GM19463 (cell line): ENCODE measurements at regions not wholly inside any gene's neighbourhood (a gene's known extent, or its start where the extent isn't known, plus 50 kb on each side); places are given as distances from the start of the nearest gene placed in this dataset.
"Not testable (repeated sequence)": the region's sequence is repeated elsewhere in the genome, so short reads cannot be mapped to it uniquely, and the experiment has no call there.

Source experiments
- ATAC-seq: cut with Tn5 transposase; IDR thresholded peaks from one replicate; pipeline ENCODE4 v1.9.1; 2021; ENCODE audit warnings: mild to moderate bottlenecking, moderate library complexity; ENCODE audit not compliant: unreplicated experiment

GRCh38 chr10:28137907-28138880, 139.3 kb upstream of the ODAD2 start:
- ATAC-seq: no peak

GRCh38 chr10:28135258-28135657, 136.4 kb upstream of the ODAD2 start:
- no peak for ATAC-seq

- no peak for ATAC-seq
These were observed 131.4 kb upstream of the ODAD2 start for GRCh38 chr10:28130267-28130666.

- no peak for ATAC-seq
These were observed 129.0 kb upstream of the ODAD2 start for GRCh38 chr10:28127881-28128280.

- no peak for ATAC-seq
These were observed 126.8 kb upstream of the ODAD2 start for GRCh38 chr10:28125701-28126100.

GRCh38 chr10:28120795-28121194, 121.9 kb upstream of the ODAD2 start:
- no peak for ATAC-seq

GRCh38 chr10:28120043-28120749, 121.3 kb upstream of the ODAD2 start:
- no peak for ATAC-seq

GRCh38 chr10:28118985-28119628, 120.2 kb upstream of the ODAD2 start:
- ATAC-seq: no peak

GRCh38 chr10:28113202-28113601, 114.3 kb upstream of the ODAD2 start:
- ATAC-seq: no peak

- ATAC-seq: no peak
These were observed 112.8 kb upstream of the ODAD2 start for GRCh38 chr10:28111712-28112111.

- no peak for ATAC-seq
These were observed 106.7 kb upstream of the ODAD2 start for GRCh38 chr10:28105561-28105960.

GRCh38 chr10:28097633-28098032, 98.8 kb upstream of the ODAD2 start:
- no peak for ATAC-seq

- no peak for ATAC-seq
These were observed 97.0 kb upstream of the ODAD2 start for GRCh38 chr10:28095791-28096378.

GRCh38 chr10:28094121-28094520, 95.2 kb upstream of the ODAD2 start:
- no peak for ATAC-seq

- ATAC-seq: no peak
These were observed 93.0 kb upstream of the ODAD2 start for GRCh38 chr10:28091913-28092312.

- ATAC-seq: no peak
These were observed 91.6 kb upstream of the ODAD2 start for GRCh38 chr10:28090506-28090905.

GRCh38 chr10:28089467-28089866, 90.6 kb upstream of the ODAD2 start:
- no peak for ATAC-seq

GRCh38 chr10:28087661-28088351, 88.9 kb upstream of the ODAD2 start:
- no peak for ATAC-seq

GRCh38 chr10:28085760-28086159, 86.9 kb upstream of the ODAD2 start:
- not testable (repeated sequence) for ATAC-seq

- ATAC-seq: no peak
These were observed 84.0 kb upstream of the ODAD2 start for GRCh38 chr10:28082885-28083284.

- no peak for ATAC-seq
These were observed 83.4 kb upstream of the ODAD2 start for GRCh38 chr10:28082316-28082715.
